Tibial artery (tissue), 4 donors: ENCODE measurements at regions not wholly inside any gene's neighbourhood (a gene's known extent, or its start where the extent isn't known, plus 50 kb on each side); places are given as distances from the start of the nearest gene placed in this dataset.

Source experiments
- DNase-seq, 2 donors: peaks; one replicate each; pipeline ENCODE4 v3.0.0-alpha.2; 2019
- H3K27ac ChIP-seq, 2 donors: fragments of 200-600 bp; sonication (generic) in 1 of 2; 1 replicate in 1 of 2; 2 replicates in 1 of 2; pipeline ENCODE4 v1.5.1; 2018 to 2019; ENCODE audit warnings: mild to moderate bottlenecking in 1 of 2
- H3K27me3 ChIP-seq, 2 donors: fragments of 200-600 bp; sonication (generic) in 1 of 2; one replicate each; pipeline versions ENCODE4 v1.5.1 to v1.6.0; 2016 to 2019
- H3K36me3 ChIP-seq, 3 donors: fragments of 200-600 bp; sonication (generic) in 2 of 3; one replicate each; pipeline ENCODE4 v1.5.1; 2016 to 2019; ENCODE audit warnings: mild to moderate bottlenecking in 2 of 3
- H3K4me1 ChIP-seq, 4 donors: fragments of 200-600 bp; sonication (generic) in 2 of 4; 1 replicate in 3 of 4; 2 replicates in 1 of 4; pipeline ENCODE4 v1.5.1; 2016 to 2019
- H3K4me3 ChIP-seq, 2 donors: fragments of 200-600 bp; sonication (generic) in 1 of 2; 1 replicate in 1 of 2; 2 replicates in 1 of 2; pipeline ENCODE4 v1.5.1; 2018 to 2019; ENCODE audit warnings: mild to moderate bottlenecking in 2 of 2
- H3K9me3 ChIP-seq, 3 donors: fragments of 200-600 bp; sonication (generic) in 1 of 3; one replicate each; pipeline ENCODE4 v1.5.1; 2016 to 2019
- intact Hi-C: fragments of 100-400 bp; cut with DNase I; formaldehyde crosslinking; loops from one replicate; pipeline ENCODE4 v1.15.0; 2023; ENCODE audit warnings: low total_unique reads
- TF ChIP-seq, protein P1 (sequence below), 2 experiments: fragments of 200-600 bp in 1 of 2; fragments of 450-650 bp in 1 of 2; IDR thresholded peaks; one replicate each; pipeline ENCODE4 v1.5.1; 2017 to 2019; ENCODE audit warnings: antibody characterized with exemption in 2 of 2, mild to moderate bottlenecking in 1 of 2, moderate library complexity in 1 of 2

DNA sequence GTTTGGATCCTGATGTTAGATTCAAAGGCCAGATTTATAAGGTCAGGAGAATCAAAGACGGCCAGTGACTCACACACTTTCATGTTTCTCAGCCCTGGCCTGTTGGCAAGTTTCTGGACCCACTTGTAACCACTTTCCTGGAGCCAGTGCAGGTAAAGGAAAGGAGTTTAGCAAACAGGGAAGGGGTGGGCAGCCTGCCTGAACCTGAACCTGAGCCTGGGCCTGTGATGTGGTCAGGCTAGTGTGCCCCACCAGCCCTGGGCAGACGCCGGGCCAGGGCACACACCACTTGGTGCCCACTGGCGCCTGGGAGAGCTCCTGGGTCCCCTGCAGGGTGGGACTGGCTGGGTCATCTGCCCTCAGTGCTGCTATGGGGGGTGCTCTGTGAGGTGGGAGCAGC is 100.5 kb upstream of the SPRED2 start:
- intact Hi-C loops, result no loop called here
- Histone ChIP-seq H3K27ac (no peak overlapping the region), H3K4me3 (no peak overlapping the region), H3K27me3 (no peaks in the 10 kb centered on the region), H3K36me3 (no peaks in the 10 kb centered on the region), H3K4me1 (no peaks in the 10 kb centered on the region), H3K9me3 (no peaks in the 10 kb centered on the region)
- no peak for DNase-seq
- TF ChIP-seq, protein P1, sequence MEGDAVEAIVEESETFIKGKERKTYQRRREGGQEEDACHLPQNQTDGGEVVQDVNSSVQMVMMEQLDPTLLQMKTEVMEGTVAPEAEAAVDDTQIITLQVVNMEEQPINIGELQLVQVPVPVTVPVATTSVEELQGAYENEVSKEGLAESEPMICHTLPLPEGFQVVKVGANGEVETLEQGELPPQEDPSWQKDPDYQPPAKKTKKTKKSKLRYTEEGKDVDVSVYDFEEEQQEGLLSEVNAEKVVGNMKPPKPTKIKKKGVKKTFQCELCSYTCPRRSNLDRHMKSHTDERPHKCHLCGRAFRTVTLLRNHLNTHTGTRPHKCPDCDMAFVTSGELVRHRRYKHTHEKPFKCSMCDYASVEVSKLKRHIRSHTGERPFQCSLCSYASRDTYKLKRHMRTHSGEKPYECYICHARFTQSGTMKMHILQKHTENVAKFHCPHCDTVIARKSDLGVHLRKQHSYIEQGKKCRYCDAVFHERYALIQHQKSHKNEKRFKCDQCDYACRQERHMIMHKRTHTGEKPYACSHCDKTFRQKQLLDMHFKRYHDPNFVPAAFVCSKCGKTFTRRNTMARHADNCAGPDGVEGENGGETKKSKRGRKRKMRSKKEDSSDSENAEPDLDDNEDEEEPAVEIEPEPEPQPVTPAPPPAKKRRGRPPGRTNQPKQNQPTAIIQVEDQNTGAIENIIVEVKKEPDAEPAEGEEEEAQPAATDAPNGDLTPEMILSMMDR (IDR thresholded peaks at IDR 0.05), result no peak

DNA sequence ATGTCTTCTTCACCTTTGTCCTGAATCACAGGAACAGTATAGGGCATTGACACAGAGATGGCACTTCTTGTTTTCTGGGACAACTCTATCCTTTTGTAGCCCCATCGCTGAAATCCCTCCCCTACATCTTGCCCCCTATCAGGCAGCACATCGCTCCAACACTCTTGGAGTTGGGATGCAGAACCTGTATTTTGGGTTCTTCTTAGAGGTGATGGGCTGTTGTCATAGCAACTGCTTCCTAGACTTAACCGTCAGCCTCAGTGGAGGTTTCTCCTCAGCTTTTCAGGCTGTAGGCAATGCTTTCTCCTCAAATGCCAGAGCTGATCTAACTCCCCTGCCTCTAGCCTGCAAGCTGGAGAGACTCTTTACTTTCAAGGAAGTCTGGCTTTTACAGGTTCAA is 99.9 kb upstream of the SPRED2 start:
- H3K4me1 ChIP-seq, result no peaks in the 10 kb centered on the region
- no peak overlapping the region for H3K27ac ChIP-seq
- no peaks in the 10 kb centered on the region for H3K27me3 ChIP-seq
- intact Hi-C loops, result no loop called here
- H3K36me3 ChIP-seq, result no peaks in the 10 kb centered on the region
- H3K9me3 ChIP-seq, result no peaks in the 10 kb centered on the region
- DNase-seq, result no peak
- H3K4me3 ChIP-seq, result no peak overlapping the region
- TF ChIP-seq, protein P1 (IDR thresholded peaks at IDR 0.05), result no peak

DNA sequence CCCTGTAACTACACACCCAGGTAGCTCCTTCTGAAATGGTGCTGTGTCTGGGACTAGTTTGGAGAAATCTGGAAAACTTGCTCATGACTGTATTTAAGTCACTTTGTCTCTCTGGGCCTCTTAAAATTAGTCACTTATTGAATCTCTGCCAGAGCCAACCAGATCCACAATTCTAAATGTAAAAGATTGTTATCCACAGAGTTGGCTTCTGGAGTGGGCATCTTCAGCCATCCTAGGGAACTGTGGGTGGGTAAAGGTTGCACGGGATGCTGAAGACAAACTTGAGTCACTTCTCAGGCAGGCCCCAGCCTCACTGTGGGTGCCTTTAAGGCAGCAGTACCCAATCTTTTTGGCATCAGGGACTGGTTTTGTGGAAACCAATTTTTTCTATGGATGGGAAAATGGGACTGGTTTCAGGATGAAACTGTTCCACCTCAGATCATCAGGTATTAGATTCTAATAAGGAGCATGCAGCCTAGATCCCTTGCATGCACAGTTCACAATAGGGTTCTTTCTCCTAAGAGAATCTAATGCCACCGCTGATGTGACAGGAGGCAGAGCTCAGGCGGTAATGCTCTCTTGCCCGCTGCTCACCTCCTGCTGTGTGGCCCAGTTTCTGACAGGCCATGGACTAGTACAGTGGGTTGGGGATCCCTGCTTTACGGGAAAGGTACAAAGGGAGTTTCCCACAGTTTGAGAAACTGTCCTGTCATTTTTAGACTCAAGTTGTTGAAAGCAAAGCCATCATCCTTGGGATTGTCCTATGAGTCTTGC is 98.3 kb upstream of the SPRED2 start:
- no peak for DNase-seq

DNA sequence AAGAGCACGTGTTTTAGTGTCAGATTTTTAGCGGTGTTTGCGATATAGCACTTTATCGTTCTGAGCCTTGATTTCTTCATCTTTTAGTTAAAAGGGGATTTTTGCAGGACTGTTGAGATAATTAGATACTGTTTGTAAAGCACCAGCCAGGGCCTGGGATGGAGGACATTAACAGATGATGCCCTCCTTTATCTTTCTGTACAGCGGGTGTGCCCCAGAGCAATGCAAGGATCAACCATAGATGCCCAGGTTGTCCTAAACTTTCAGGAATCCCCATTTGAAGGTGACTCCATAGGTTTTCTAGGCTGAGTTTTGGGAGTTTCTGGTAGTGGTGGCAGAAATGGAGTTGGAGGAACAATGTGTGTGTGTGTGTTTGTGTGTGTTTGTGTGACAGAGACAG is 97.0 kb upstream of the SPRED2 start:
- no peak overlapping the region for H3K4me3 ChIP-seq
- H3K27ac ChIP-seq, result no peak overlapping the region
- no peak for DNase-seq
- no peaks in the 10 kb centered on the region for H3K27me3 ChIP-seq
- no peaks in the 10 kb centered on the region for H3K4me1 ChIP-seq
- H3K9me3 ChIP-seq, result no peaks in the 10 kb centered on the region
- intact Hi-C loops, result no loop called here
- no peaks in the 10 kb centered on the region for H3K36me3 ChIP-seq
- TF ChIP-seq, protein P1 (IDR thresholded peaks at IDR 0.05), result no peak

More for the DNA sequence above, 98.3 kb upstream of the SPRED2 start:
- H3K4me3 ChIP-seq, result no peak overlapping the region
- H3K4me1 ChIP-seq, result no peaks in the 10 kb centered on the region
- TF ChIP-seq, protein P1 (IDR thresholded peaks at IDR 0.05), result no peak
- intact Hi-C loops, result no loop called here
- H3K9me3 ChIP-seq, result no peaks in the 10 kb centered on the region
- H3K27me3 ChIP-seq, result no peaks in the 10 kb centered on the region
- no peak overlapping the region for H3K27ac ChIP-seq
- no peaks in the 10 kb centered on the region for H3K36me3 ChIP-seq

DNA sequence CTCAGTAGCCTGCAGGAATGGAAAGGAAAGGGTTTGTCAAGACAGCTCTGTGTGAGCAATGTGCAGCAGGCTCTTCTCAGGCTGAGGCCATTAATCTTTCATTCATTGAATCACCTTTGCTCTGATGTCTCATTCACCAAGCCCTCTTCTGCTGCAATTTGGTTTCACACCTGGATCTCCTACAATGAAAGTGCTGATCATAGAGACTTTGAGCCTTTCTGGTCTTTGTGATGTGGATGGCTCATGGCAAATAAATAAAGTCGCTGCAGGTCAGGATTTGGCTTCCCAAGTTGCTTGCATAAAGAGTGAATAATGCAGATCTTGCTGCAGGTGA is 95.8 kb upstream of the SPRED2 start:
- no peak overlapping the region for H3K4me3 ChIP-seq
- no peaks in the 10 kb centered on the region for H3K27me3 ChIP-seq
- TF ChIP-seq, protein P1 (IDR thresholded peaks at IDR 0.05), result no peak

More for the DNA sequence above, 95.8 kb upstream of the SPRED2 start:
- H3K36me3 ChIP-seq, result no peaks in the 10 kb centered on the region
- no peaks in the 10 kb centered on the region for H3K4me1 ChIP-seq
- no peaks in the 10 kb centered on the region for H3K9me3 ChIP-seq
- intact Hi-C loops, result no loop called here
- H3K27ac ChIP-seq, result no peak overlapping the region
- no peak for DNase-seq
